OCI-LY1 (cell line): ENCODE measurements at regions not wholly inside any gene's neighbourhood (a gene's known extent, or its start where the extent isn't known, plus 50 kb on each side); places are given as distances from the start of the nearest gene placed in this dataset.

ENCODE experiments used
- CTCF ChIP-seq: fragments of 200-600 bp; sonication (generic), shearing (Covaris generic); IDR thresholded peaks from 2 replicates; pipeline ENCODE4 v1.5.1; 2017; ENCODE audit warnings: mild to moderate bottlenecking, antibody characterized with exemption, low read length, moderate library complexity, mixed read lengths
- EZH2 ChIP-seq: fragments of 200-600 bp; sonication (generic), shearing (Covaris generic); IDR thresholded peaks from 2 replicates; pipeline ENCODE4 v1.8.0; 2017; ENCODE audit warnings: borderline replicate concordance, mixed run types, mild to moderate bottlenecking, antibody characterized with exemption, low read length, moderate library complexity, mixed read lengths

GRCh38 chr13:88235441-88235840 lies 564.3 kb downstream of the SLITRK5 start:
- TF ChIP-seq CTCF (no peak), EZH2 (no peak)
